ENCODE measurements at regions not wholly inside any gene's neighbourhood (a gene's known extent, or its start where the extent isn't known, plus 50 kb on each side); places are given as distances from the start of the nearest gene placed in this dataset.
"Not testable (repeated sequence)": the region's sequence is repeated elsewhere in the genome, so short reads cannot be mapped to it uniquely, and the experiment has no call there.

- no peak for DNase-seq (ENCODE audit: low read depth)
- H3K4me3 ChIP-seq (ENCODE audit: low read depth, low read length) = no peak overlapping the region
- TF ChIP-seq CTCF (conservative IDR thresholded peaks at IDR 0.05; ENCODE audit: low read depth, low read length) = no peak
Observed at GRCh38 chr10:109593682-109594081, 329.6 kb downstream of the XPNPEP1 start.

DNA sequence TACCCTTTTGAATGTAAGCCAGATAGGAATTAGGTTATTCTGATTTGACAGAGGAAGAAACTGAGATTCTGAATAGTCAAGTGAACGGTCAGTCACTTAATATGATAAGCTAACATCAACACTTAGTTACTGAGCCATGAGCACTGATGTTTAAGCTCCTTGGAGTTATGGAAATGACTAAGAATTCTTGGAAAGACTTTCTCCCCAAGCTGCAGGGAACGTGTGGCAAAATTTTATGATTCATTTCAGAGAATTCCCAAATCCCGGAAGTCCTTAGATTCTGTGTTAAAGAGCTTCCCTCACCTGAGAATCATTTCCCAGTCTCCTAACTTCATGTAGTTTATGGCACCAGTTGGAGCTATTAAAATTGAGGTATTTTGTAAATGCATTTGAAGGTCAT lies 330.9 kb downstream of the XPNPEP1 start:
- TF ChIP-seq CTCF (conservative IDR thresholded peaks at IDR 0.05; ENCODE audit: low read depth, low read length) = no peak
- no peak overlapping the region for H3K4me3 ChIP-seq (ENCODE audit: low read depth, low read length)
- DNase-seq (ENCODE audit: low read depth) = no peak

DNA sequence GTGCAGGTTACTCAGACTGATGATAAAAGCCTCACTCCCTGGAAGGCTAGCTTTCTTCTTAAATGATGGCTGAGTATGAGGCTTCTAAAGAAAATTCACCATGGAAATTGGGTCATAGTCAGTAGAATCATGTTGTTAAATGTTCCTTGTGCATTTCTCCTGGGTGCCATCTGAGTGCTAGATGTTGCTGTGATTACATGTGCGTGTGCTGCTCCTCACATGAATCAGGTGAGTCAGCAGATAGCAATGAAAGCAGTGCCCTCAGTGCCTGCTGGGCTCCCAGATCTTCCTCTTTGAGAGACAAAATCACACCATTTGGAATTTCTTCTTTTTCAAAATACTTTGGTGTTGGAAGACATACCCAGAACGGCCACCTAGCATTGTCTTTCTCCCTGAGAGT lies 331.7 kb downstream of the XPNPEP1 start:
- no peak overlapping the region for H3K4me3 ChIP-seq (ENCODE audit: low read depth, low read length)
- no peak for TF ChIP-seq CTCF (conservative IDR thresholded peaks at IDR 0.05; ENCODE audit: low read depth, low read length)
- DNase-seq (ENCODE audit: low read depth) = no peak

GRCh38 chr10:109588259-109588658 lies 335.1 kb downstream of the XPNPEP1 start:
- no peak overlapping the region for H3K4me3 ChIP-seq (ENCODE audit: low read depth, low read length)
- no peak for DNase-seq (ENCODE audit: low read depth)
- no peak for TF ChIP-seq CTCF (conservative IDR thresholded peaks at IDR 0.05; ENCODE audit: low read depth, low read length)

DNA sequence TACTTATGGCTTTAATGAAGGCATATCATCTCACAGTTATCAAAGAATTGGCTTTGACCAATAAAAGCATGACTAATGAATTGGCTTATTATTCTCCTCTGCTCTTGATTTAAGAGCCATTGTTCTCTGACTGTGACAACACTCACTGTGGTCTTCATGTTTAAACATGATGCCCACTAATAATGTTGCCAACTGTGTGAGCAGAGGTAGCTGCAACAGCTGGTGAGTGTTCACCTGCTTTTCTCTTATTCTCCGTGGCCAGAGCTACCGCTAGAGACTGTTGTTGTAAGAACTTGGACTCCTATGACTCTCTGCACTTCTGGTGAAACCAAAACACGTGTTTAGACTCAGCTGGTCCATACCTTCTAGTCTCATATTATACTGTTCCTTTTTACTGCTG lies 335.9 kb downstream of the XPNPEP1 start:
- TF ChIP-seq CTCF (conservative IDR thresholded peaks at IDR 0.05; ENCODE audit: low read depth, low read length) = no peak
- no peak for DNase-seq (ENCODE audit: low read depth)
- H3K4me3 ChIP-seq (ENCODE audit: low read depth, low read length) = no peak overlapping the region

- no peak for DNase-seq (ENCODE audit: low read depth)
- TF ChIP-seq CTCF (conservative IDR thresholded peaks at IDR 0.05; ENCODE audit: low read depth, low read length) = no peak
Observed at GRCh38 chr10:109556399-109556798, 366.9 kb downstream of the XPNPEP1 start.

GRCh38 chr10:109542050-109542603 lies 381.2 kb downstream of the XPNPEP1 start:
- not testable (repeated sequence) for H3K4me3 ChIP-seq (ENCODE audit: low read depth, low read length); DNase-seq (ENCODE audit: low read depth)

More at GRCh38 chr10:109556399-109556798, 366.9 kb downstream of the XPNPEP1 start:
- H3K4me3 ChIP-seq (ENCODE audit: low read depth, low read length) = no peak overlapping the region
